HG02763 (cell line): ENCODE measurements at regions not wholly inside any gene's neighbourhood (a gene's known extent, or its start where the extent isn't known, plus 50 kb on each side); places are given as distances from the start of the nearest gene placed in this dataset.
"Not testable (repeated sequence)": the region's sequence is repeated elsewhere in the genome, so short reads cannot be mapped to it uniquely, and the experiment has no call there.

Experiments
- ATAC-seq: cut with Tn5 transposase; IDR thresholded peaks from one replicate; pipeline ENCODE4 v1.9.1; 2021; ENCODE audit warnings: mild to moderate bottlenecking, moderate library complexity; ENCODE audit not compliant: unreplicated experiment

DNA sequence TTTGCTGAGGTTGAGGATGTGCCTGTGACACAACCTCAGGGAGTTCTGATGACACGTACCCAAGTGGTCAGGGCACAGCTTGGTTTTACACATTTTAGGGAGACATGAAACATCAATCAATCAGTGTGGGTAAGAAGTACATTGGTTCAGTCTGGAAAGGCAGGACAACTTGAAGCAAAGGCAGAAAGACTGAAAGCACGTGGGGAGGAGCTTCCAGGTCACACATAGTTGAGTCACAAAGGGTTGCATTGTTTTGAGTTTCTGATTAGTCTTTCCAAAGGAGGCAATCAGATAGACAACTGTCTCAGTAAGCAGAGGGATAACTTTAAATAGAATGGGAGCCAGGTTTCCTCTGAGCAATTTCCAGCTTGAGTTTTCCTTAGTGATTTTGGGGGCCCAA lies 1910.0 kb upstream of the AGA start:
- ATAC-seq, result no peak

DNA sequence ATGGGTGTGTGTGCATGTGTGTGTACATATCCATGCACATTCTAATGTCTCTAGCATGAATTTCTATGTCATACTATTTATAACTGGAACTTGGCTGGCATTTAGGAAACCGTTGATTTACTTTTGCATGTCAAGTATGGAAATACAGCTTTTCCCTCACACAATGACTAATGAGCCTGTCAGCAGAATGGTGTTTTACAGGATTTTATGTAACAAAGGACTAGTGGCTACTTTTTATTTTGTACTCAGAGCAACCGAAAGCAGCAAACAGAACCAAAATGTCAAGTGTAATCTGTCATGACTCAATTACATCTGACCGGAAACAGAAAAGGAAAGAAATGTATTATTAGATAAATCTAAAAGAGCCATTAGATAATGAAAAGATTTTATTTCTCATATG lies 1911.5 kb upstream of the AGA start:
- ATAC-seq, result no peak

DNA sequence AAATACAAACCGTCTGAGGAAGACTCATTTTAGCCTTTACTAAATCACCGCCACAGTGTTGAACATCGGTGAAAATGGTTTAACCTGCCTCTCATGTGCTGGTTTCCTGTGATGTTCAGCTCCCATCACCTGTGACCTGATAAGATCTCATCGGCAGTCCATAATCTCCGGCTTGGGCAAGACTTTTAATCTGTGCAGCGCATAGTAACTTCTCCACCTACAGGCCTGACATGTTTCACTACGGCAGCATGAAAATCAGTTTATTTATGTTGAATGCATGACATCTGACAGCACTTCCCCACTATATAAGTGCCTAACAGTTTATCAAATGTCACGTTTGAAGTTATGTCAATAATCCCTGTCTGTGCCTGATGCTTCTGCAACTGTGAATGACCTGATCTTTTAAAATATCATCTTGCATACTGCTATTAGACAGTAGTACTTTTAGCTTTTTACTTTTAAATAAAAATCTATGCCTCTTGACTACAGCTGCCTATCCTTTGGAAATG lies 1919.8 kb upstream of the AGA start:
- no peak for ATAC-seq

DNA sequence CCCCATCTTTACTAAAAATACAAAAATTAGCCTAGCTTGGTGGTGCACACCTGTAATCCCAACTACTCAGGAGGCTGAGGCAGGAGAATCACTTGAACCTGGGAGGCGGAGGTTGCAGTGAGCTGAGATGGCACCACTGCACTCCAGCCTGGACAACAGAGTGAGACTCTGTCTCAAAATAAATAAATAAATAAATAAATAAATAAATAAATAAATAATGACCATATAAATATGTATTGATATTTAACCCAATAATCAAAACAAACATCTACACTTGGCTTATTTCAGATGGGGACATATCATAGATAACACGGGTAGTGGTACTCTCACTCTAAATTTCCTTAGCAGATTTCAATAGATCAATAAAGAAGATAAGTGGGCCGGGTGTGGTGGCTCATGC lies 1923.7 kb upstream of the AGA start:
- ATAC-seq, result not testable (repeated sequence)

DNA sequence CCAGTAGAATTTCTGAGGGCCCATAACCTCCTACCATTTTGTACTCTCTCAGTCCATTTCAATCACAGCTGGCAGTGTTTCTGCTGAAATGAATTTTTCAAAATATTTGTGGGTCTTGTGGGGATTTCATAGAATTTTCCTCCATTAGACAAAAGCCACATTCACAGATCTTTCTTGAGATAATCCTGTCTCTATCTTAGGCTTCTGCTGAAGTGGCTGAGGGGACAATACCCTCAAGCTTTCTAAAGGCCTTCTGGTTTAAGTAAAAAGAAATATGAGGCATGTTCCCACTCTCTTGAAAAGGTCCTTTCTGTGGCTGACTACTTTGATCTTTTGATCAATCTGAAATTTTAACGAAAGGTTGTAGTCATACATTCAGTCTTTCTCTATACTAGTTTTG lies 1930.0 kb upstream of the AGA start:
- ATAC-seq, result no peak

DNA sequence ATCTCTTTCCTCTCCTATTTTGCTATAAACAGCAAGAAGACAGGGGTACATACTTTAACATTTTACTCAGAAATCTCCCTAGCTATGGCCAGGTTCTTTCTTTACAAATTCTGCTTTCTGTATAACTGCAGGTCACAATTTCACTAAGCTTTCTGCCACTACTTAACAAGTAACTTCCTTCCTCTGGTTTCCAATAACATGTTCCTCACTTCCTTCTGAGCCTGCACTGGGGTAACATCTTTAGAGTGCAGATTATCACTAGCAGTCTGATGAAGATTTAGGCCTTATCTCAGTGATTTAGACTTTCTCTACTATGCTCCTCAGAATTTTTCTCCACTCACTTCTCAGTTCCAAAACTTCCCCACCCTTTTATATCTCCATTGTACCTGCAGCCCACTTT lies 1930.5 kb upstream of the AGA start:
- ATAC-seq, result no peak

DNA sequence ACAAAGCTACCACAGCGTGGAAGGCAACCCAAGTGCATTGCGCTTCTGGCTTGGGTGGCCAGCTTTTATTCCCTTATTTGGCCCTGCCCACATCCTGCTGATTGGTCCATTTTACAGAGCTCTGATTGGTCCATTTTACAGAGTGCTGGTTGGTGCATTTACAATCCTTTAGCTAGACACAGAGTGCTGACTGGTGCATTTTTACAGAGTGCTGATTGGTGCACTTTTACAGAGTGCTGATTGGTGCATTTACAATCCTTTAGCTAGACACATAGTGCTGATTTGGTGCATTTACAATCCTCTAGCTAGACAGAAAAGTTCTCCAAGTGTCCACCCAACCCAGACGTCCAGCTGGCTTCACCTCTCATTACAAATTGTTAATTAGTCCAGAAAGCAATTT lies 1936.6 kb upstream of the AGA start:
- not testable (repeated sequence) for ATAC-seq

DNA sequence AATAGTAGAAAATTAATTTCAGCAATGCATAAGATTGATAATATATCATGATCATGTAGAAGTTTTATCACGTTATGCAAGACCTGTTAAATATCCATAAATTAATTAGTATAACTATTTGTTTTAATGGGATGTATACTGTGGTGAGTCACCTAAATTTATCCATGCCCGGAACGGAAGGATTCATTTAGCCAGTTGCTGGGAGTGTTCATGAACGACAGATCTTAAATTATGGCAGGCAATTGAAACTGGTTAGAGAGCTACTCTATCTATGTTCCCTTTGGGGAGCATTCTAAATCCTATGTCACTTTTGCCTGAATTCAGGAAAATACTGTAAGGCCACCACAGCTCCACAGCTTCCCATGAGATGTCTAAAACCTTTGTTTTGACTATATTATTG lies 1950.5 kb upstream of the AGA start:
- no peak for ATAC-seq

DNA sequence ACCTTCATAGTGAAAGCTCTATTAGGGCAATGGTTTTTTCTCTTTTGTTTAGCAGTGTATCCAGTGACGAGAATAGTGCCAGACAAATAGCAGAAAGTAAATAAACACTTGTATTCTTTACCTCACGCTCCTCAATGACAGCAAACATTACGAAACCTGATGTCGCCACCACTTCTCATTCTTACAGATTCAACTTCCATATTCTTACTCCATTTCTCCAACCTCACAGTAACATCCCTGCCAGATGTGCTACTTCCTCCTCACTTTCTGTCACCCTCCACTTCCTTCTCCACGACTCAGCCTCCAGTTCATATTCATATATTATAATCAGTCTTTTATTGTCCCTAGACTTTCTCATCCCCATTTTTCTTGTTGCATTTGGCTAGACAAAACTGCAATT lies 1956.2 kb upstream of the AGA start:
- no peak for ATAC-seq

DNA sequence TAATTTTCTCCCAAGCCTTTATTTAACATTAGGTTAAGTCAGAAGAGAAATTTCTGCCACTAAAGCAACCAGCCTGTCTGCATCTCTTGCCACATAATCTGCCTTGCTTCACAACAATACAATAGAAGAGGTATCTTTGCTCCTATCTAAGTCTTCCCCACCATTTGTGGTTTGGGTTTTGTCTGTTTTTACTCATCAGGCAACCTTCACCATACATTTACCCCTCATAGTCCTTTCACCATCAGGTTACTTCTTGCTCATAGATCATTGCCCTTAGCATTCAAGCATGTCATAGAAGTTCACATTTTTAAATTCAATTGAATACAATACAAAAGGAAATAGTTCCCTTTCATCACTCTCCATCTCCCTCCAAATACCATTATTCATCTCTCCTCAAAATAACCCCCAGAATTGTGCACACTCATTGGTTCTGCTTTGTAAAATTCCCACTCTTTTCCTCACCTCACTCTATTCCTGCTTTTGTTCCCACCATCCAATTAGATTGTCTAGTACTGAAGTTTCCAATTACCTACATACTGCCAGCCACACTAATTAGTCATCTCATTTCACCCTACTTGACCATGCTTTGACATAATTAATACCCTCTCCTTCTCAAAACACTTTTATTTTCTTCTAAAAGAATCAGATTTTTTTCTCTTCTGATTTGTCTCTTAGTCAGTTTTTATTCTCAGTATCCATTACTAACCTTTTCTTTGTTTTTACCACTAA lies 1957.0 kb upstream of the AGA start:
- ATAC-seq, result no peak

DNA sequence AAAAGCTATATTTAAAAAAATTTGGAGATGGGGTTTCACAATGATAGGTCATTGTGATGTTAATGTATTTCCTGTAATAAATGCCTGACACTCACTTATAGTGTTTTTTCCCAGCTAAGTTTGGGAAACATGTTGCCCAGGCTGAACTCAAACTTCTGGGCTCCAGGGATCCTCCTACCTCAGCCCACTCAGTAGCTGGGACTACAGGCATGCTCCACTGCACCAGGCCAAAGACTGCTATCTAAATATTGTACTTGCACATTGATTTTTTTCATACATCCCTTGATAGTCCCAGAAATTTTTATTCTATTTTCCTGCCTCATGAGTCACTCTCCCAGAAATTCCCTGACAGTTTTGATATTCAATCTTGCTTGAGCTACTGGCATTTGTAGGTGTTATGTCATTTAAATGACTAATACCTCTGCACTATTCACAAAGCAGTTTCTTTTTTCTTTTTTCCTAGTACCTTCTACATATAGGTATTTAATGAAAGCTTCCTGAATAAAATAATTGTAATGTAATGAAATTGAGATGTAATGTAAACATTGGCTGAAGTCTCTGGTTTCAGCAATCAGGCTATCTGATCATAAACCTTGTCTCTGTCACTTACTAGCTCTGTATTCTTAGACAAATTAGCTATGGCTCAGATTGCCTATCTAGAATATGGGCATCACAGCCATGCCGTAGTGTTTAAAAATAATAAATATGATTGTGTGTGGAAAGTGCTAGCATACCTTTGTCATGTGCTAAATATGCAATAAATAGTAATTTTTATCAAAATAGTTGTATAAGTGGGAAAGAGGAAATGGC lies 1973.0 kb upstream of the AGA start:
- no peak for ATAC-seq

DNA sequence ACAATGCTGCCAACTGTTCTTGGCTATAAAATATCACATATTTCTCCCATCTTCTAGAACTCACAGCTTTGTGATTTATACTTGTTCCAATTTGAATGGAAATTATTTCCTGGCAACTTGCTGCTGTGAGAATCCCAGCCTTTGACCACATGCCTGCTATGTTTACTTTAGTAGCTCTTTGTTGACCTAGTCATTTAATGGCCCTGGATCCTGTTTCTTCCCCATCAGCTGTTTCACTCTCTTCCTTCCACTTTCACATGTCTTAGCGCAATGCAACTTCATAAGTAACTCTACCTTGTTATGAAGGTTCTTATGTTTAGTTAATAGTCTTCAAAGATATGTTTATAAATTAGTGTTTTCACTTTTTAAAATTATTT lies 1973.6 kb upstream of the AGA start:
- ATAC-seq, result no peak

DNA sequence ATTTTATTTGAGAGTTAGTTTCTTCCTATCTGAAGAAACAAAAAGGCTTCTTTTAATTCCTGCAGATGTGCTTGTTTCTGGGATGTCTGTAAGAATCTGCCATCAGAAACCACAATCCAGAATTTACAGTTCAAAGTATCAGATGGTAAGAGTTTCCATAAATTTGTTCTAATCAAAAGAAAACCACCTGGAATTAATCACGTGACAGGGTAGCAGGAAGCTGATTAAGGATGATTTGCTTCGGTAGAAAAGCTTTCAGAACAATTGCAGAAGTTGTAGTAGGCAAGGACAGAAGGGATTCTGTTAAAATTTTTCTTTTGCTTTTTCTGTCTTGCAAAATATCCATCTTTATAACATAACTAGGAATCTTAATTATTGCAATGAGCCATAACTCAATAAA lies 1975.1 kb upstream of the AGA start:
- ATAC-seq, result no peak

DNA sequence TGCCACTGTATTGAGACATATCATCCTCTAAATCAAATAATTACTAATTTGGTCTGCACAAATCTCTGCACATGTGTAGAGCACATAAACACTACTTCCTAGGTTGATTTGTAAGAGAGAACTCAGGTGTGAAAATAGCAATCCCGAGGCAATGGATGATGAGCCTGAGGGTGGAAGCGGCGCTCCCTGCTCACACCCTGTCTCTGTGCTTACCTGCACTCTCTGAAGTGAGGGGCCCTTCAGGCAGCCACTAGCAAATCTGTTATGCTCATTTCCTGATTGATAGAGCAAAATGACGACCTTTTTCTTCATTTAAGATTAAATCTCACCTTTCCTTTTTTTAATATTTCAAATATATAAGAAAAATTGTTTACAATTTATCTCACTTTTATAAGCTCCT lies 1995.7 kb upstream of the AGA start:
- ATAC-seq, result no peak

DNA sequence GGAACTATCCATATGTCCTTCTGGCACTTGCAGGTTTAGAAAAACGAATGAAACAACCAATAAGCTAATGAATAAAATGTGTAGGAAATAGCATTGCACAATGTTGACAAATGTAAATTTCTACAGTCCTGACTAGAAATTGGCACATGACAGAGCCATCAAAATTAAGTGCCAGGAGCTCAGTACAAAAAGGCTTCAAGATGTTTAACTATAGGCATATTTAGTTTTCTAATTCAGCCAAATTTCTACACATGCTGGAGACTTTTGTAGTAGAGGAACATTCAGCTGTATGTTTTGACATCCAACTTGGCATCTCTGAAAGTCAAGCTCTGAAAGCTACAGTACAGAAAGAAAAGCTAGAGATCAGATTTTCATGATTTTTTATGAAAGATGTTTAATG lies 1999.4 kb upstream of the AGA start:
- no peak for ATAC-seq

DNA sequence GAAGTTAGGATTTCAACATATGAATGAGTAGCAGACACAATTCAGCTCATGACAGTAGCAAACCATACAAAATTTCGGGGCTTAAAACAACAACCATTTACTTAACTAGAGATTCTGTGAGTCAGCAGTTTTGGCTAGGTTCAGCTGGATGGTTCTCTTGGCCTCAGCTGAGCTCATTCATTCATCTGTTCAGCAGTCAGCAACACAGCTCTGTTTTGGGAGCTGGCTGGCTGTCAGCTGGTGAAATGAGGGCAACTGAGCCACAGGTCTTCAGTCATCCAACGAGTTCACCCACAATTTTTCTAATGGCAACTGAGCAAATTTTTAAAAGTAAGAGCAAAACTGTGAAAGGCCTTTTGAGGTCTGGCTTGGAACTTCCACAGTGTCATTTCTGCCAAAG lies 2005.1 kb upstream of the AGA start:
- ATAC-seq, result no peak

DNA sequence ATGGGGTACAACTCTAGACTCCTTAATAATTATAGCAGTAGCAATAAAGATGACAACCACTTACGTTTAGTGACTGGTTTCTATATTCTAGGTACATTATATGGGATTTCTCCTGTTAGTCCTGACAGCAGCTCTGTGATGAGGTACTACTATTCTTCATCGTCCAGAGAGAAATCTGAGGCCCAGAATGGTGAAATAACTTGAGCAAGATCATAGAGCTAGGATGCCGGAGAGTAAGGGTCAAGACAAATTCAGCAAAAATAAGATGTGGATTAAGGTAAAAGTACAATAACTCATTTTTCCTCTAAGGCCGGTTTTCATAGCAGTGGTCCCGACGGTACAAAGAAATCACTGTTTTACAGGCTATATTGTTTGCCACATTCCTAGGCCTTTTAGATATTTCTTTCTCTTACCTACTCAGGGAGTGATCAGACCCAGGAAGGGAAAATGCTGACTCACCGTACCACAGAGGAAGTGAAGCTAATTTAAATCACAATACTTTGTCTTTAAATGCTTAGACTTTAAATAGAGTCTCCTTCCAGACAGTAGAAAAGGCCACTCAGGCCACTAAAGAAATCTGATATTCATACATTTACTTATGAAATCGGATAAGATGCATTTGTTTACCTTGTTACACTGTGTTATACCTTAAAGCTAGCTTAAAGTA lies 2023.0 kb upstream of the AGA start:
- ATAC-seq, result no peak

DNA sequence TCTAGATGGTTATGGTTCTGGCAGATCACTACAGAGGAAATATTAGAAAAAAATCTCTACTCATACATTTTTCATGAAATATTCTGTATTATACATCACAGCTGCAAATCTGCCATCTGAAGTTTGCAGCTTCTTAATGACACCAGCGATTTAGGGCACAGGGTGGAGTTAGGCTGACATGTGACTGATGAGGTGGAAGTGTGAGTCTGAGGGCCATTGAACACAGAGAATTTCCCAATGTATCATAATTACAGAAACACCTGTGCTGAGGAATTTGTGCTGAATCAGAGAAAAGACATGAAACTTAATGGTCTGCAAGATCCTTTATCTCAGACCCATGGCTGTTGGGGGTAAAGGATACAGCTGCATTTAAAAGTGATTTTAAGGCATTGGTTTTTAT lies 2025.6 kb upstream of the AGA start:
- ATAC-seq, result no peak

DNA sequence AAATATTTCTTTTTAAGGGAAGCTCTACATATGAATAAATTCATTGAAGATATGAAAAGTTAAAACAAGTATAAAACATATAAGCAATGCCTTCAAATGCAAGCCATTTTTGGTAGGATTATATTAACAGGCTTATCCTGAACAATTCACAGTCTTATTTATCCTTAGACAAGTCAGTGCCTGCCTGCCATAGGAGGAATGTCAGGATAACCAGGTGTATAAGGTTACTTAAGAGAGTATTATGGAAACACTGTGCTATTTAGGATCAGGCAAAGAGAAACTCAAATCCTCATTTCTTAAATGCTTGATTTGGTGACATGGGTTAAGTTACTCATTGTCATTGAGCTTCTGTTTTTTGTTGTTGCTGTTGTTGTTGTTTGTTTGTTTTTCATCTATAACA lies 2029.9 kb upstream of the AGA start:
- no peak for ATAC-seq

DNA sequence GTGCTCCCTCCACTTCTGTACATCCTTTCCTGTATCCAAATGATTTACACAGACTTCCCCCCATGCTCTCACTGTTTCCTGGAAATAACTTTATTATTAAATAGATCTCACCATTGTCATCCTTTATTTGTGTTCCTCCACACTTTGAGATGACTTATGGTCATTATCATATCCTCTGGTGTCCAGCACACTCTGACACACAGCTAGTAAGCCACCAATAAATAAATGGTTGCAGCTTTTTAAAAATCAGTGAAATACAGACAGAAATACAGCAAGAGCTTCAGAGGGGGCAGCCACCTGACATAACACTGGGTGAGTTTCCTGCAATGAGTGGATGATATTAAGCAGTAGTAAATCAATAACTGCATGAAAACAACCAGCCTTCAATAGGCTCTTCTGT lies 2036.4 kb upstream of the AGA start:
- no peak for ATAC-seq

DNA sequence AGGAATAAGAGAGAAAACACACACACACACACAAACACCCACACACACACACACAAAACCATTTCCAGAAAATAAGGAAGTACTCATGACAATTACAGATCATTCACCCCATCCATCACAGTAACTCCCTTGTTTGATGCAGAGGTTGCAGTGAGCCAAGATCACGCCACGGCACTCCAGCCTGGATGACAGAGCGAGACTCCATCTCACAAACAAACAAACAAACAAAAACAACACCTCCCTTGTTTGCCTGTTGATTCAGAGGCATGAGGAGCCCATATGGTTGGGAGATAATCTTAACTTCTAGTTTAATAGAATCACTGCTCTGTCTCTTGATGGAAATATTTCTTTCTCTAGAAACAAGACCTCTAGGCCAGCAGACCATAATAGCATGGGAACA lies 2043.5 kb upstream of the AGA start:
- no peak for ATAC-seq
